GM18873 (cell line): ENCODE measurements at regions not wholly inside any gene's neighbourhood (a gene's known extent, or its start where the extent isn't known, plus 50 kb on each side); places are given as distances from the start of the nearest gene placed in this dataset.
"Not testable (repeated sequence)": the region's sequence is repeated elsewhere in the genome, so short reads cannot be mapped to it uniquely, and the experiment has no call there.

Experiments
- ATAC-seq: cut with Tn5 transposase; IDR thresholded peaks from one replicate; pipeline ENCODE4 v1.9.1; 2021; ENCODE audit warnings: mild to moderate bottlenecking, moderate library complexity, moderate number of reproducible peaks; ENCODE audit not compliant: unreplicated experiment, low FRiP score

GRCh38 chr2:163132850-163133249 lies 294.3 kb upstream of the KCNH7 start:
- no peak for ATAC-seq

- ATAC-seq = not testable (repeated sequence)
Observed at GRCh38 chr2:163132207-163132606, 293.6 kb upstream of the KCNH7 start.

- no peak for ATAC-seq
Observed at GRCh38 chr2:163123526-163123925, 285.0 kb upstream of the KCNH7 start.

GRCh38 chr2:163122257-163122656 lies 283.7 kb upstream of the KCNH7 start:
- ATAC-seq = no peak

GRCh38 chr2:163121483-163121882 lies 282.9 kb upstream of the KCNH7 start:
- ATAC-seq = no peak

GRCh38 chr2:163119966-163120365 lies 281.4 kb upstream of the KCNH7 start:
- ATAC-seq = no peak

- no peak for ATAC-seq
Observed at GRCh38 chr2:163086940-163087339, 248.4 kb upstream of the KCNH7 start.

- ATAC-seq = not testable (repeated sequence)
Observed at GRCh38 chr2:163085366-163086024, 246.9 kb upstream of the KCNH7 start.

- no peak for ATAC-seq
Observed at GRCh38 chr2:163081754-163082153, 243.2 kb upstream of the KCNH7 start.

GRCh38 chr2:163077241-163077640 lies 238.7 kb upstream of the KCNH7 start:
- ATAC-seq = no peak

GRCh38 chr2:163066085-163066484 lies 227.5 kb upstream of the KCNH7 start:
- no peak for ATAC-seq

GRCh38 chr2:163062524-163062923 lies 224.0 kb upstream of the KCNH7 start:
- ATAC-seq = no peak

GRCh38 chr2:163046615-163047014 lies 208.0 kb upstream of the KCNH7 start:
- ATAC-seq = no peak

GRCh38 chr2:163045830-163046229 lies 207.3 kb upstream of the KCNH7 start:
- ATAC-seq = no peak

GRCh38 chr2:163044114-163044513 lies 205.5 kb upstream of the KCNH7 start:
- no peak for ATAC-seq

- ATAC-seq = no peak
Observed at GRCh38 chr2:163043201-163043600, 204.6 kb upstream of the KCNH7 start.

GRCh38 chr2:163039266-163039665 lies 200.7 kb upstream of the KCNH7 start:
- ATAC-seq = no peak

GRCh38 chr2:163028807-163029206 lies 190.2 kb upstream of the KCNH7 start:
- no peak for ATAC-seq

- not testable (repeated sequence) for ATAC-seq
Observed at GRCh38 chr2:163026136-163026775, 187.7 kb upstream of the KCNH7 start.

GRCh38 chr2:163016882-163017281 lies 178.3 kb upstream of the KCNH7 start:
- ATAC-seq = not testable (repeated sequence)

- ATAC-seq = no peak
Observed at GRCh38 chr2:163011000-163011399, 172.4 kb upstream of the KCNH7 start.

GRCh38 chr2:163008642-163009041 lies 170.1 kb upstream of the KCNH7 start:
- ATAC-seq = no peak
